ENCODE measurements at regions not wholly inside any gene's neighbourhood (a gene's known extent, or its start where the extent isn't known, plus 50 kb on each side); places are given as distances from the start of the nearest gene placed in this dataset.

DNA sequence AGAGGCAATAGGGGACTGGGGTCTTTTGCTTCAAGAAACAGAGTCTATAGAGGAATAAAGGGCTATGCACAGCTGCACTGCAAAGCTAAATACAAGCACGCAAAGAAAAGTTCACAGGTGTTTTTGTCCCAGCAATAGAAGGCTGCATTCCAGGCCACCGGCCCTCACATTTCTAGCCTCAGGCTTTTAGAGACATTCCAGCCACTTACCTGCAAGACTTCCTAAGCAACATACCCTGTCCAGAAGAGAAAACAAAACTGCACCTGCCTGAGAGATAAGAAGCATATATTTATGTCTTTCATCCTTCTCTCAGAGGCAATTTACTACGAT, 220.5 kb downstream of the OPA1 start:
- no peak overlapping the region for H3K27ac ChIP-seq
- no peak overlapping the region for H3K4me3 ChIP-seq
- no peaks in the 10 kb centered on the region for H3K36me3 ChIP-seq
- 90 to 95% (median 92%) methylated on average over 3 of the region's 3 CpGs for WGBS, 5 donors
- no peaks in the 10 kb centered on the region for H3K9me3 ChIP-seq
- H3K4me1 ChIP-seq = no peaks in the 10 kb centered on the region
- TF ChIP-seq CTCF (IDR thresholded peaks at IDR 0.05 in 8 of 11, conservative IDR thresholded peaks at IDR 0.05 in 3 of 11) = no peak
- intact Hi-C loops (cut with DNase I; ENCODE audit: low total_unique reads) = no loop called here
- no peak for DNase-seq
- H3K27me3 ChIP-seq (replicated peaks in 1 of 7) = no peaks in the 10 kb centered on the region

DNA sequence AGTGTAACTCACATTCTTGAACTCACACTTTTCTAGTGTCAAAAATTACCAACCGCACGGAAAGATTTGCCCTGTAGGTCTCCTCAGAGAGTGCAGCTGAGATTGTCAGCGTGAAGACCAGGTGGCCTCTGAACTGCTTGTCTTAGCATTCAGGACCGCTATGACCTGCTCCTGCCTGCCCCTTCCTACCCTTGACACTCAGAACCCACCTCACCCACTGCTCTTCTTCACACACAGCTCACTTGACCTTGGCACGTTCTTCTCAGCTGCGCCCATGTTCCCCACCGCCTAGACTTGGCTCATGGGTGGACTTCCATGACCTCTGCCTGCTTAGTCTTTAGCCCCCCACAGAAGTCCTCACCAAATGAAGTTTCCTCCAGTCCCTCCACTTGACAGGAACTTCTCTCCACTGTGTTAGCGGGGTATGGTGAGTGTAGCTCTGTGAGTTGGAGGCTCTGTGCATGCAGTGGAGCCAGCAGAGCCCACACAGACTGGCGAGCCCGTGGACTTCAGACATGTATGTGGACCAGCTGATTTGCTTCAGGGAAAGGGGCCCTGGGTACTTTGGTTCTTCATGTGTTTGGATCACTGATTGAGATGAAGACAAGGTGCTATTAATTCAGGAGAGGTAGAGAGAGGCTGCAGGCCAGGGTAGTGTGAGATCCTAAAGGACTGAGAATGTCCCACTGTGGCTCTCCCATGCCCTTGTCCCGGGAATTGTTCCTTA, 221.3 kb downstream of the OPA1 start:
- H3K4me1 ChIP-seq = no peaks in the 10 kb centered on the region
- no peaks in the 10 kb centered on the region for H3K36me3 ChIP-seq
- H3K4me3 ChIP-seq = no peak overlapping the region
- intact Hi-C loops (cut with DNase I; ENCODE audit: low total_unique reads) = no loop called here
- no peak overlapping the region for H3K27ac ChIP-seq
- WGBS, 5 donors = 82 to 95% (median 89%) methylated on average over 11 of the region's 11 CpGs
- no peaks in the 10 kb centered on the region for H3K27me3 ChIP-seq (replicated peaks in 1 of 7)
- H3K9me3 ChIP-seq = no peaks in the 10 kb centered on the region
- TF ChIP-seq POLR2AphosphoS5 (IDR thresholded peaks at IDR 0.05) (no peak), POLR2A (IDR thresholded peaks at IDR 0.05) (no peak)
- DNase-seq = no peak

DNA sequence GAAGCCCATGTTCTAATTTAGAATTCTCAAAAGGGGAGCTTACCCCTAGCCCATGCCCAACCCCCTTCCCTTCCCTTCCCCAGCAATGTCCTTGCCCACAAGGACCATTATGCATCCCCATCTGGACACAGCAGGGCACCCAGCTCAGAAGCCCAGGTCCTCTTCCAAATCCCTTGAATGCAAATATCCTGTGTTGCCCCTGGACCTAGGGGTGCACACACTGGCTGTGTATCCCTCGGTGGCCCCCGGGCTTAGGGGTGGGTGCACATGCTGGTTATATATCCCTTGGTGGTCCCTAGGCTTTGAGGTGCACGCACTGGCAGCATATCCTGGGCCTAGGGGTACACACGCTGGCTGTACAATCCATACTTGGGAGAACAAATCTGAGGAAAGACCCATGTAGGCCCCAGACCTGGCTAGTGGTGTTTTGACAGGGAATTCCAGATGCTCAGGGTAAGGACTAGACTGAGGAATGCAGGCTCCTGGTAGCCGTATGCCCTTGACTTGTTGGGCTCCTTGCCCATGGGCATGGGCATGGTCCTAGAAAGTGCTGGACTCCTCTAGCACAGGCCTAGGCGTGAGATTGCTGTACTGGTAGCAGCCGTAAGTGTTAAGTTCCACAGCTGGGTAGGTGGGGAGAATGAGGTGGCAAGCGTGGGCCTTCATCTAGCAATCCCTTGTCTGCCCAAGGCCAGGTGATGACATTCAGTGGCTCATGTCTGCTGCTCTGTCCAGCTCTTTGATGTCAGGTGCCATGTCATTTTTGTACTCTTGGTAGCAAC, 222.4 kb downstream of the OPA1 start:
- WGBS, 5 donors = 86 to 92% (median 87%) methylated on average over 8 of the region's 8 CpGs
- intact Hi-C loops (cut with DNase I; ENCODE audit: low total_unique reads) = no loop called here

DNA sequence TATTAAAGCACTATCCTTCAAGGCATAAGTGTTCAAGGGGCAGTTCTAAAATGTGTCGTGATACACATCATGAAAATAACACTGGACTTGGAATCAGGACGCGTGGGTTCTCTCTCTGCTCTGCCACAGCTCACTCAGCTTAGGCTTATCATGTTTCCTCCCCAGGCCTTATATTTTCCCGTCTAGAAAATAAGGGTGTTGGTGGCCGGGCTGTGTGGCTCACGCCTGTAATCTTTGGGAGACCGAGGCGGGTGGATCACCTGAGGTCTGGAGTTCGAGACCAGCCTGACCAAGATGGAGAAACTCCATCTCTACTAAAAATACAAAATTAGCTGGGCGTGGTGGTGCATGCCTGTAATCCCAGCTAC, 223.0 kb downstream of the OPA1 start:
- intact Hi-C loops (cut with DNase I; ENCODE audit: low total_unique reads) = no loop called here
- 83 to 98% (median 89%) methylated on average over 10 of the region's 10 CpGs for WGBS, 5 donors

More for the DNA sequence above, 222.4 kb downstream of the OPA1 start:
- Histone ChIP-seq H3K4me3 (no peak overlapping the region), H3K27me3 (replicated peaks in 1 of 7) (no peaks in the 10 kb centered on the region), H3K36me3 (no peaks in the 10 kb centered on the region), H3K27ac (no peak overlapping the region), H3K9me3 (no peaks in the 10 kb centered on the region), H3K4me1 (no peaks in the 10 kb centered on the region)
- DNase-seq = no peak
- TF ChIP-seq POLR2A (IDR thresholded peaks at IDR 0.05) (no peak), CTCF (IDR thresholded peaks at IDR 0.05 in 8 of 11, conservative IDR thresholded peaks at IDR 0.05 in 3 of 11) (no peak), POLR2AphosphoS5 (IDR thresholded peaks at IDR 0.05) (no peak)

More for the DNA sequence above, 223.0 kb downstream of the OPA1 start:
- no peak for DNase-seq
- Histone ChIP-seq H3K4me1 (no peaks in the 10 kb centered on the region), H3K27me3 (replicated peaks in 1 of 7) (no peaks in the 10 kb centered on the region), H3K27ac (no peak overlapping the region), H3K9me3 (no peaks in the 10 kb centered on the region), H3K4me3 (no peak overlapping the region), H3K36me3 (no peaks in the 10 kb centered on the region)
- TF ChIP-seq POLR2AphosphoS5 (IDR thresholded peaks at IDR 0.05) (no peak), POLR2A (IDR thresholded peaks at IDR 0.05) (no peak), CTCF (IDR thresholded peaks at IDR 0.05 in 8 of 11, conservative IDR thresholded peaks at IDR 0.05 in 3 of 11) (no peak)
